IPS-NIHi7 (cell line): ENCODE measurements at regions not wholly inside any gene's neighbourhood (a gene's known extent, or its start where the extent isn't known, plus 50 kb on each side); places are given as distances from the start of the nearest gene placed in this dataset.
"Not testable (repeated sequence)": the region's sequence is repeated elsewhere in the genome, so short reads cannot be mapped to it uniquely, and the experiment has no call there.

Experiments
- DNase-seq: peaks from one replicate; pipeline ENCODE4 v3.0.0; 2012; ENCODE audit warnings: mixed read lengths; ENCODE audit errors: extremely low spot score

GRCh38 chr16:8062677-8063076 is 527.6 kb downstream of the TMEM114 start:
- DNase-seq, result no peak

GRCh38 chr16:8055761-8056160 is 534.5 kb downstream of the TMEM114 start:
- no peak for DNase-seq

GRCh38 chr16:8053437-8053836 is 536.9 kb downstream of the TMEM114 start:
- DNase-seq, result no peak

GRCh38 chr16:8048433-8048832 is 541.9 kb downstream of the TMEM114 start:
- no peak for DNase-seq

GRCh38 chr16:8047736-8048135 is 542.6 kb downstream of the TMEM114 start:
- no peak for DNase-seq

- no peak for DNase-seq
These were observed 545.5 kb downstream of the TMEM114 start for GRCh38 chr16:8044796-8045195.

- DNase-seq, result no peak
These were observed 557.9 kb downstream of the TMEM114 start for GRCh38 chr16:8032406-8032805.

GRCh38 chr16:8030004-8030403 is 560.3 kb downstream of the TMEM114 start:
- not testable (repeated sequence) for DNase-seq

GRCh38 chr16:8026450-8026849 is 563.9 kb downstream of the TMEM114 start:
- DNase-seq, result peak; percentile 22

GRCh38 chr16:8023326-8023725 is 567.0 kb downstream of the TMEM114 start:
- DNase-seq, result no peak

GRCh38 chr16:8005096-8005860 is 585.0 kb downstream of the TMEM114 start:
- DNase-seq, result no peak

GRCh38 chr16:7998789-7999453 is 591.4 kb downstream of the TMEM114 start:
- DNase-seq, result no peak

- no peak for DNase-seq
These were observed 592.3 kb downstream of the TMEM114 start for GRCh38 chr16:7997966-7998365.

GRCh38 chr16:7992616-7993015 is 597.7 kb downstream of the TMEM114 start:
- no peak for DNase-seq

GRCh38 chr16:7990626-7991260 is 599.6 kb downstream of the TMEM114 start:
- no peak for DNase-seq

GRCh38 chr16:7983676-7984075 is 606.6 kb downstream of the TMEM114 start:
- DNase-seq, result no peak

- no peak for DNase-seq
These were observed 610.2 kb downstream of the TMEM114 start for GRCh38 chr16:7980133-7980483.

GRCh38 chr16:7979448-7980132 is 610.7 kb downstream of the TMEM114 start:
- no peak for DNase-seq

GRCh38 chr16:7976563-7976962 is 613.7 kb downstream of the TMEM114 start:
- no peak for DNase-seq

GRCh38 chr16:7976125-7976524 is 614.2 kb downstream of the TMEM114 start:
- DNase-seq, result no peak

GRCh38 chr16:7967996-7968509 is 622.3 kb downstream of the TMEM114 start:
- DNase-seq, result no peak

GRCh38 chr16:7964744-7965143 is 625.6 kb downstream of the TMEM114 start:
- DNase-seq, result no peak
